ENCODE measurements at regions not wholly inside any gene's neighbourhood (a gene's known extent, or its start where the extent isn't known, plus 50 kb on each side); places are given as distances from the start of the nearest gene placed in this dataset.

DNA sequence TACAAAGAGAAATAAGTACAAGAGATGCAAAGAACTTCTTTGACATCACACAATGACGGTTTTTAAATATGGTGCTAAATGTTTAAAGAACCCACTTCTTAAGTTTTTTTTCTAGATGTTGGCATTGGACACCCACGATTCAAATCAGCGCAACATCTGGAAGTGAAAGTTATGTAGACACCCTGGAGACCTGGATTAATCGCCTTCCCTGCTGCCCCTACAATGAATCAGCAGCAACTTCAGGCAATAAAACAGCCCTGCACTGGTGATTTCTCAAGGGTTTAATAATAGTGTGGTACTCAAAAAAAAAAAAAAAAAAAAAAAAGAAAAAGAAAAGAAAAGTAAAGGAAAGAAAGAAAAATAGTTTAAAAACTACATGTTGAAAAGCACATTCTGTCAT lies 248.3 kb downstream of the NUF2 start:
- TF ChIP-seq, protein P1, sequence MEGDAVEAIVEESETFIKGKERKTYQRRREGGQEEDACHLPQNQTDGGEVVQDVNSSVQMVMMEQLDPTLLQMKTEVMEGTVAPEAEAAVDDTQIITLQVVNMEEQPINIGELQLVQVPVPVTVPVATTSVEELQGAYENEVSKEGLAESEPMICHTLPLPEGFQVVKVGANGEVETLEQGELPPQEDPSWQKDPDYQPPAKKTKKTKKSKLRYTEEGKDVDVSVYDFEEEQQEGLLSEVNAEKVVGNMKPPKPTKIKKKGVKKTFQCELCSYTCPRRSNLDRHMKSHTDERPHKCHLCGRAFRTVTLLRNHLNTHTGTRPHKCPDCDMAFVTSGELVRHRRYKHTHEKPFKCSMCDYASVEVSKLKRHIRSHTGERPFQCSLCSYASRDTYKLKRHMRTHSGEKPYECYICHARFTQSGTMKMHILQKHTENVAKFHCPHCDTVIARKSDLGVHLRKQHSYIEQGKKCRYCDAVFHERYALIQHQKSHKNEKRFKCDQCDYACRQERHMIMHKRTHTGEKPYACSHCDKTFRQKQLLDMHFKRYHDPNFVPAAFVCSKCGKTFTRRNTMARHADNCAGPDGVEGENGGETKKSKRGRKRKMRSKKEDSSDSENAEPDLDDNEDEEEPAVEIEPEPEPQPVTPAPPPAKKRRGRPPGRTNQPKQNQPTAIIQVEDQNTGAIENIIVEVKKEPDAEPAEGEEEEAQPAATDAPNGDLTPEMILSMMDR (IDR thresholded peaks at IDR 0.05) = no peak
- no peak for TF ChIP-seq POLR2A (IDR thresholded peaks at IDR 0.05)
